ENCODE measurements at regions not wholly inside any gene's neighbourhood (a gene's known extent, or its start where the extent isn't known, plus 50 kb on each side); places are given as distances from the start of the nearest gene placed in this dataset.
"Not testable (repeated sequence)": the region's sequence is repeated elsewhere in the genome, so short reads cannot be mapped to it uniquely, and the experiment has no call there.

DNA sequence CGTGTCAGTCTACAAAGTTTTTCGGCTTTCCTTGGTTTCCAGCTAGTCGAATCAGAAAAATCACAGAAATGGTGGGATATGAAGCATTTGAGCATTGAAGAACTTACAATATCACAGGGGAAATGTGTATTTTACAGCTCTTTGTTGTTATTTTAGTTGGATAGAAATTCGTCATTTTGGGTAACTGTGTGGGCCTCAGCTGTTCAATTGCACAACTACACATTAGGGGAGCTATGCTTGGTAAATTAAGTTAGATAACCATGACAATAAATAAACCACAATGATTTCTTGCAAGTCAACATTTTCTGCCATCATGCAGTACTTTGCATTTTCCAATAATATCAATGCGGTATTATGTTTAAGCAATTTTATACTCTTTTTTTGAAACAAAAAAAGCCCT, 80.4 kb upstream of the ANK3 start:
- no peak for DNase-seq (ENCODE audit: low read depth, low spot score)

DNA sequence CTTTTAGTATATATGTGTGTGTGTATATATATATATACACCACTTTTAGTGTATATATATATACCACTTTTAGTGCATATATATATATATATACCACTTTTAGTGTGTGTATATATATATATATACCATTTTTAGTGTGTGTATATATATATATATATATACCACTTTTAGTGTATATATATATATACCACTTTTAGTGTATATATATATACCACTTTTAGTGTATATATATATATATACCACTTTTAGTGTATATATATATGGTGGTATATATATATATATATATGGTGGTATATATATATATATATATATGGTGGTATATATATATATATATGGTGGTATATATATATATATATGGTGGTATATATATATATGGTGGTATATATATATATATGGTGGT, 79.5 kb upstream of the ANK3 start:
- DNase-seq (ENCODE audit: low read depth, low spot score) = not testable (repeated sequence)

DNA sequence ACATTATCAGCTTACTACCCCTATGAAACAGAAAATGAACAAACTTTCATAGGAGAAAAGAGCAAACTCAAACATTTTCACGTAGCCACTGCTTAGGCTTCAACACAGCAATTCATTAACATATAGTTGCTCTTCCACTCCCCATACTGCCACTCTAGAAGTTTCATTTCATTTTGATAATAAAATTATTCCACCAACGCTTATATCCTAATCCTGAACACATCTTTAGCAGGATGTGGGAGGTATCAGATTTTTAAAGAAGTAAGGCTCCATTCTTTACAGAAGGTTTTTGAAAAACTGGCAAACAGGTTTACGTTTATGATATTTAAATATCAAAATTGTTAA, 77.5 kb upstream of the ANK3 start:
- DNase-seq (ENCODE audit: low read depth, low spot score) = no peak

DNA sequence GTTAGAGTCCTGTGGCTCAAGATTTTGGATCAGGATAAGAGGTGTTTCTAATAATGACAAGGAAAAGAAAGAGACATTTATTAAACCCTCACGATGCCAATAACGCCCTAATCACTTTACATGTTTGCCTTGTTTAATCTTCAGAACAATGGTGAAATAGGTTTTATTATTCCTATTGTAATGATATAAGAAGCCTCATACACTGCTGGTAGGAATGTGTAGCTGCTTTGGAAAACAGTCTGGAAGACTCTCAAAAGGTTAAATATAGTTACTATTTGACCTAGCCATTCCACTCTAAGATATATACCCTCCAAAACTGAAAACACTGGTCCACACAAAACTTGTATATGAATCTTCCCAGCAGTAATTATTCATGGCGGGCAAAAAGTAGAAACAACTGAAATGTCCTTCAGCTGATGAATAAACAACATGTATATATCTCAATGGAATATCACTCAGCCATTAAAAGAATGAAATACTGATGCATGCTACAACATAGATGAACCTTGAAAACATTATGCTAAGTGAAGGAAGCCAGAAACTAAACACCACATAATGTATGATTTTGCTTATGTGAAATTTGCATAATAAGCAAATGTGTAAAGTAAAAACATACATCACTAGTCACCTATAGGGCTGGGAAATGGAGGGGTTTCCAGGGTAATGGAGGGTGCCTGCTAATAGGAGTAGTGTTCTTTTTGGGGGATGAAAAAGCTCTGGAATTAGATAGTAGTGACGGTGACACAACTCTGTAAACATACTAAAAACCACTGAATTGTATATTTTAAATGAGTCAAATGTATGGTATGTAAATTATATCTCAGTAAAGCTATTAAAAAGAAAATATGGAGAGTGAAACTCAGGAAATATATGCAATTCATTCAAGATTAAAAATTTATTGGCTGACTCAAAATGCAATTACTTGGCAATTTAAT, 76.9 kb upstream of the ANK3 start:
- no peak for DNase-seq (ENCODE audit: low read depth, low spot score)

DNA sequence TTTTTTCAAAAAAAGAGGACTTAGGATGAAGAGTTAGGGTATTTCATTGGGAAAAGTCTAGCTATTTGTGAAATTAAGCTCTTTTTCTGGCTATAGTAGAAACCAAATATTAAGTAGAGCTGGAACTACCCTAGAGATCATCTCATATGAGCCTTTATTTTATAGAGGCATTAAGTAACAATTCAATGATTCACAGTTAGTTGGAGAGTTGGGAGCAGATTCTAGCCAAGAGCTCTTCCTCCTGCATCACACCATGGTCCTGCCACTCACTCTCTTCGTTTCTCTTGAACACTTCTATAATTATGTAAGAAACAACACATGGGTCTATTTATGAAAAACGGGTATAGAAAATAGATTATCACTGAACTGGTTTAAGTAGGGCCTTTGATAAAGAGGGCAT, 76.1 kb upstream of the ANK3 start:
- DNase-seq (ENCODE audit: low read depth, low spot score) = no peak

DNA sequence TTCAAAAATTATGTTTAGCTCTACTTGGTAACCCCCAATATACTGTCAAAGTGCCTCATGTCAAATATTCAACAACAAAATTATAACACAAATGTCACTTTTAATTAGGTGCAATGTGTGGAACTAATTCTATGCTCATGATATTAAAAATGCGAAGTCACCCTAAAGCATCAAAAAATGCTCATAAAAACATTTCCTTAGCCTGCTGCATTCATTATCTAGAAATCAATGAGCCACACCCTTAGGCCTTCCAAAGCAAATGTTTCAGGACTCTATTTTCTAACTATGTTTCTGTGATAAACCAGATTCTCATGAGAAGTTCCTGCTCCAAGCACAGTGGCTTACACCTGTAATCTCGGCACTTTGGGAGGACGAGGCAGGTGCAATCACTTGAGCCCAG, 75.0 kb upstream of the ANK3 start:
- no peak for DNase-seq (ENCODE audit: low read depth, low spot score)

DNA sequence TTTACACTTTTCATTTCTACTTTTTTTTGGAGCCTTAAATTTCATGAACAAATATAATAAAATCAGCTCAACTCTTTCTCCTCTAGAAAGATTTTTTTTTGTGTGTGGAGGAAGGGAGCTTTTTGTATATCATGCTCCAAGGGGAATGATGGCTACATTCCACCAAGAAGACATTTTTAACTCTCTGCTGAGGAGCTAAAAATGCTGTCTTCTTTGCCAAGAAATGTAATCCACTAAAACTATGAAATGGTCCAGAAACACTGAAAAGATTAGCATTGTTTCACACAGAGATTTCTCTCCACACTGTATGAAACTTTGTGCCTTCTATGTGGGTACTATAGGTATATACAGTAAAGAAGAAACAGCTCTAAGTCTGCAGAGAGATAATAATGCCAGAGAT, 74.1 kb upstream of the ANK3 start:
- no peak for DNase-seq (ENCODE audit: low read depth, low spot score)

DNA sequence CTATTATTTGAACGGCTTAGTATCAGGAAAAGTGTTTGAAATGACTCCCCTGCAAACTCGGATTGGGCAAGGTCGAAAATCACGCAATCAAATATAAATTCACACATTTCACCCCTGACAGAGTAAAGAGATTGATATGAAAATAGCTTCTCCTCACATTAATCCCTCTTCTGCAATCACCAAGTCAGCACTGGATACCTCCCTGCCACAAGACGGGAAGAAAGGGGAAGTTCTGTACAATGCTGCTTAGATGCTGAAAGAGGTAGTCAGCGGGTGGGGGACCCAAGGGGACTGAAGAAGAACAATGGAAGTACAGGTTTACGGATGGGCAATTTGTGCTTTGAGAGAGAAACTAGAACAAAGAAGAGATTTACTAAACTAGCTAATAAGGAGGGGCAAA, 72.0 kb upstream of the ANK3 start:
- DNase-seq (ENCODE audit: low read depth, low spot score) = no peak

DNA sequence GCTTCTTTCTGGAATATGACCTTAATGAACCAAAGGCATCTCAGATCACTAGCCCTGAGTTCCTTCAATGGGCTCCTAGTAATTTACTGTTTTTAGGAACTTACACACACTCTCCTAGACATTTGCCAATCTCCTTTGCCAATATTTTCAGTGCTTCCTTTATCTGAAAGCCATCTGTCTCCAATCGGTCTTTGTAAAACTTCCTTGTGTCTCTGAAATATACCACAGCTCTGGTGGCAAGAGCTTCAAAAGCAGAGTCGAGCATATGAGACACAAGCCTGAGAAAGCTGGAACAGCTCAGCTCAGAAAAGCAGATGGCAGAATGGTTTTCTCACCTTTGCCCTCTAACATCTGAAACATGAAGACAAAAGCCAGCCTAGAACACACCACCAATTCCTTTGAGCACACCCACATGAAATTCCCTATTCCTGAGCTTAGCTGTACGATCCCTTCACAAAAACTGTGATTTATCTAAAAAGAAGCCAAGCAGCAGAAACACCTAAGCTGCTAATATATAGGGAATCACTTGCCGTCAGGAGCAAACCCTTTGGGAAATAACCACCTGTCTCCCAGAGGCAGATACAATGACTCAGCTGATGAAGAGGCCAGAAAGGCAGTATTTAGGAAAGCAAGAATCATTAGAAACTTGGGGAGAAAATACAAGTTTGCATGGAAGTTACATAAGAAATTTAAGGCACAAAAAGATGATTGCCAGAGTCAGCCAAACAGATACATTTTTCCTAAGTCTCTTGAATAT, 70.2 kb upstream of the ANK3 start:
- DNase-seq (ENCODE audit: low read depth, low spot score) = no peak

DNA sequence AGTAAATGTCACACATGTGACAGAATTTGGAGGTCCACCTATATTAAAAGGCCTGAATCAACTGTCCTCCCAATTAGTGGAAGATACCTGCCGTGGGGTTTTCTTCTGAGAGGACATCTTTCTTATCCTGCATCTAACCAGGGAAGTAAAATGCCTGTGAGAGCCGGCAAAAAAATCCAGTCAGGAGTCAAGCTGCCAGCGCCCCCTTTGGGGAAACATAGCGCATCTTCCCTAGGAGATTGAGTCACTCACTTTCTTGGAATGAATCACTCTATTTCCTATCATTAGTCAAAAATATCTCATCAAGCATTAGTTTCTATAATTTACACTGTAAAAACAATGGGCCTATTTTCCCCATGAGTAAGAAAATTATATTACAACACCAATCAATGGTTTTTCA, 66.4 kb upstream of the ANK3 start:
- no peak for DNase-seq (ENCODE audit: low read depth, low spot score)

DNA sequence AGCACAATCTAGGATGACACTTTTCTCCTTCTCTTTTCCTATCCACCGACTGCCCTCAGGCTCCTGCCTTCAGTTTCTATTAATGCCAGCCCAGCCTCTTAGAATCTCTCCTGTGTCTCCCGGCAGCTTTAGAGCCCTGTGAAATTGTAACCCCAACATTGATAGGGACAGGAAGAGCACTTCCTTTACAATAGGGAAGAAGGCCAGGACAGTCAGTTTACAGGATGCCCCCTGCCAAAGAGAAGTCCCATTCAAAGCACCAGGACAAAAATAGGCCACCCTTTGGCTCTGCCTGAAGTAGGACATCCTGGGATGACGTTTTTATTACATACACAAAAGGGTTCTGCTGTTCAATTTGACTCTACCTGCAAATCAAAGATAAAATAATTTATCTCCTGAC, 64.7 kb upstream of the ANK3 start:
- DNase-seq (ENCODE audit: low read depth, low spot score) = no peak

DNA sequence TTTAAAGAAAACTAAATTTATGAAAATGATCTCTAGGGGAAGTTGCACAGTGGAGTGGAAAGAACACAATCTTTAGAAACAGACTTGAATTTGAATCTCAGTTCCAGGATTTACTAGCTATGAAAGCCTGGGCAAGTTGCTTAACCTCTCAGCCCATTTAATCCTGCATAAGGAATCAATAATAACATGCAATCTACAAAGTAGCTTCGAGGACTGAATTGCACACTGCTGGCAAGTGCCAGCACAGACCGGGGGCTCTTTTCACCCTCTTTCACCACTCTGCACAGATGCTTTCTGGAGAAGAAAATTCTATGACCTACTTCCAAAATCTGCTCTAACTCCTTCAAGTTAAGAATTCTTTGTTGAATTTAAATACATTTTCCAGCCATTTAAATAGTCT, 63.4 kb upstream of the ANK3 start:
- DNase-seq (ENCODE audit: low read depth, low spot score) = no peak

DNA sequence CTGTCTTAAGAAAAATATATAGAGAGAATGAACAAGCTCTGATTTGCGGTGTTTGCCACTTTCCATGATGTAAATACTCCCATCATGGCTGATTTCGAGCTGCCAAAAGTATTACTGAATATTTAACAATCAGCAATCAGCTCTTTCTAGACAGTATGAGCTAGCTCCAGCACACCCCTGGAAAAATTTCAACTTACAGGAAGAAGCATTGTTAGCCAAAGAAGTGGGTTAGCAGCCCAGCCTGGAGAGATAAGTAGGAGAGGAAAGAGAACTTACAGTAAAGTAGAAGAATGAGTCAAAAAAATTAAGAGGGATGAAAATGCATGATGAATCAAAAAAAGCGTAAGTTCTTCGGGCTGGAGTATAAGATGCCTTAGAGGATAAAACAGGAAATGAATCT, 60.6 kb upstream of the ANK3 start:
- no peak for DNase-seq (ENCODE audit: low read depth, low spot score)

DNA sequence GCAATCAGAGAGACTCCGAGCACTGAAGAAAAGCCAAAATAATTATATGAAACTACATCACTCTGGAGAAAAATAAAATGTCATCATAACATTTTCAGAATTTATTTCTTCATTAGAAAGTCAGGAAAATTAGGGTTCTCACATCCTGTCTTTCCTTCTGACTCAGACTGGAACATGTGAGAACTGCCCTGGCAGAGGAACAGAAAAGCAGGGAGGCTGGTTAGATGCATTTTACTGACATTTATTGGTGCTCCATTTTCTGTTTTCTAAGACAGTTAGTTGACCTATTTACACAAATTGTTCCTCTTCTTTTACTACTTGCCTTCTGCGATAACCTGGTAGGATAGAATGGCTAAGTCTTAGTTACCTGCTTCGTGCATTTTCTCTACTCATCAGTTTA, 58.6 kb upstream of the ANK3 start:
- no peak for DNase-seq (ENCODE audit: low read depth, low spot score)

DNA sequence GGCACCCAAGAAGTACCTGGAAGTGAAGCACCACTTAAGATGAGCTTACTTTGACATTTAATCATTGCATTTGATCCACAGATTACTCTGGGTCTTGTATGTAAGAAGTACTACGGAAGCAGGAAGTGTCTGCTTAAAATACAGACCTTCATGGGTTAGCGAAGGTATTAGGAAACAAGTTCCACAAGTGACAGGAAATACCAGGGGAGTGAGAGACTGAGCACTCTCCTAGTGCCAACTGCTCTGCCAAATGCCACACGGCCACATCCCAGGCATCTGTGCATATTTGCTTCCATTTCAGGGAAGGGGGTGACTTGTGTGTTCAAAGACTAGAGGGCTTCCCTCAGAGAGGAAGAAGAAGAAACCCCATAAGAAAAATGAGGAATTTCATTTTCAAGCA, 57.2 kb upstream of the ANK3 start:
- DNase-seq (ENCODE audit: low read depth, low spot score) = no peak

DNA sequence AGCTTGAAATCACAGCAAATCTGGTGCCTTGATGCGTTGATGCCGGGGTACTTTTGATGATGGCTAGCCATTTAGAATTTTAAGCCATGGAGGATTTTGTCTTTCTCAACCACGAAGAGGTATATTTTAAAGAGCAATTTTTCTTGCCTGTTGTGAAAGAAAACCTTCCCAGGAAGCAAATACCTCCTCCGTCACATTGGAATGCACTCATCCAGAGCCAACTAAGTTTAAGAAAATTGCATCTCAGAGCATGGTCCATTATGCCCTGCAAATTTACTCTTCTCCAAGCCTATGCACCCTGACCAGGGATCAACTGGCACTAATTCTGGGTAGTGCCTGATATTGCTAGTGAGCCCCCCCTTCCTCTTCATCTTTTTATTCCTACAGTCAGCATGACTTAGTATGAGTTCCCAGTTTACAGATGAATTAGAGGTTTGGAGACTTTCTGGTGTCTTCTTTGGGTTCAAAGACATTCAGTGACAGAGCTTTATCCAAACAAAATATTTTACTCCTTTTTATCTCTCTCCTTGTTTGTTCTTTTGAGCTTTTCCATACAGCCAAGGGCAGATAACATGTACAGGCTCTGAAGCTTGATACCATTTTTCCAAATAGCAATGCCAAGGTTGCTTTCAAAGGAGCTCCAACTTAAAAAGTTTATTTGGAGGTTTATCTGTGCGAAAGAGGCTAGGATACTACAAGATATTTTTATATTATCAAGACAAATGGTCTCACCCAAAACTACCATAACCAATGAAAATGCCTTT, 56.6 kb upstream of the ANK3 start:
- DNase-seq (ENCODE audit: low read depth, low spot score) = no peak

DNA sequence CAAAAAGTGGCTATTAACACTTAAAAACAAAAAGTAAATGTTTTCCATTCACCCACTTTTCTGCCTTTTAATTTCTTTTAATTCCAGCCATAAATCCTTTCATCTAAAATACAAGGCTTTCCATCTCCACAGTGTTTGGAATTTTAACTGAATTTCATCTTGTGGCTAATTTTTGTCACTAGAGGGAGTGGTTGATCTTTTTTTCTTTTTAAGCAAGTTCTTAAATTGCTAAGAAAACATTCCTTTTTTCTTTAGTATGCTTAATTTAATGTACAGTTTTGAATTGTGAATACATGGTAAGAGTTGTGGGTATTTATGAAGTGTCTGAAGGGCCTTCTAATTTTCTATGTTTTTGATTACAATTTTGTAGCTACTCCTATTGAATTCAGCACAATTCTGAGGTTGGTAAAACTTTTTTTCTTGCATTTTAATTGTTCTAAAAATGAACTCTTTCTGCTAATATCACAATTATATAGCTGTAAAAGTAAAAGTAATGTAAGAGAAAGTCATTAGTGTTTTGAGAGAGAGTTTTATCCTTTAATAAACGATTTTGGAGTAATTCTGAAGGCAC, 54.9 kb upstream of the ANK3 start:
- DNase-seq (ENCODE audit: low read depth, low spot score) = no peak

DNA sequence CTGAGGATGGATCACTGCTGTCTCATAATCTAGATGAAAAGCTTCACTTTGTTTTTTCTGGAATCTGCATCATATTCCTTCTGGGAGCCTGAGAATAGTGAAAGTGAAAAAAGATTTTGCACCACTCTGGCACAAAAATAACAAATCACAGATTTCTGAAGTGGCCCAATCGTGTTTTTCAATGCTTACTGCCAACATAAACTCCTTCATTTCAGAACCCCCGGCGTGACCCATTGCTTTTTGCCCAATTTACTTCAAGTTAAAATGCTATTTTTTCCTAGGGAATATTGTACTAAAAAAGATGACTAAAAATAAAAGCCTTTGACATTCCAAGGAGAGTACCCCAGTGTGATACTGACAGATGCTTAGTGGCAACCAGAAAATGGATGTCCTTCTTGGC, 53.7 kb upstream of the ANK3 start:
- DNase-seq (ENCODE audit: low read depth, low spot score) = no peak

DNA sequence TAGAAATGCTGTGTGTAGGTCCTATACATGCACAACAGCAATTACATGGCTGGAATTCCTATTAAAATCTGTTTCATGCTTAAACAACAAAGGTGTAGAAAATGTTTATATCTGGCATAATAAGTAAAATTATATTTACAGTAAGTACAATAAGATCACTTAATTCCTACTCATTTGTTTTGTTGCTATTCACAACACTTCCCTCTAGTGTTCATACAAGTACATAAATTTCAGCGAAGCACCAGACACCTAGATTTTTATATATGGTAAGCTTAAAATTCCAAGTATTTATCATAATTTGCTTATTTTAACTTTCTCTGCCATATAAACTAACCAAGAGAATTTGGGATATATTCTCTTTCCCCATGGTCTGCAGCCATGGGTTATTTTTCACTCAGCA, 51.8 kb upstream of the ANK3 start:
- no peak for DNase-seq (ENCODE audit: low read depth, low spot score)

DNA sequence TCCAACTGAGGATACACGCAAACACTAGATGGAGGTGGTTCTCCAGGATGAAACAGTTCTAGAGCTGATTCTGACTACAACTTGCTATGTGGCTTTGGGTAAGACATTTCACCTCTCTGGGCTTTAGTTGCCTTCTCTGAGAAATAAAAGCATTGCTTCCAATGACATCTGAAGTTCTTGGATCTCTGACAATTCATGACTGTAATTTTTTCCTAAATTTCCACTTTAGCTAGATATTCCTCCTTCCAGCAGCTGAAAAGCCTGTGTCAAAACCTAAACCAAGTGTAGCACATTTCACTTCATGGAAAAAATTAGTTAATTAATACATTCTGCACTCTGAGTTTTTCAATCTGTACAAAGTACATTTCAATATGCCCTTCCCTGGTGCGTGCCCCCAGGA, 50.0 kb upstream of the ANK3 start:
- no peak for DNase-seq (ENCODE audit: low read depth, low spot score)

All from pulmonary artery endothelial cell (primary cell).